Effector memory CD8-positive, alpha-beta T cell (primary cell): ENCODE measurements at regions not wholly inside any gene's neighbourhood (a gene's known extent, or its start where the extent isn't known, plus 50 kb on each side); places are given as distances from the start of the nearest gene placed in this dataset.
A peak's percentile ranks its signal among the peaks of the same experiment; 100 is the strongest.

Source experiments
- ATAC-seq: fragments of 150-1000 bp; cut with Tn5 transposase; replicated peaks from 2 replicates; pipeline ENCODE4 v1.10.0; 2021; ENCODE audit warnings: mild to moderate bottlenecking, moderate library complexity
- DNase-seq, 3 experiments: peaks; one replicate each; pipeline ENCODE4 v3.0.0; 2021
- H3K27ac Mint-ChIP-seq, 2 donors: one replicate each; pipeline ENCODE4 v1.8.0; 2022; ENCODE audit warnings: mild to moderate bottlenecking in 2 of 2, mixed read lengths in 2 of 2, moderate library complexity in 2 of 2
- H3K27me3 Mint-ChIP-seq, 2 donors: one replicate each; pipeline ENCODE4 v1.8.0; 2022; ENCODE audit warnings: mixed read lengths in 2 of 2
- H3K36me3 Mint-ChIP-seq: one replicate; pipeline ENCODE4 v1.8.0; 2022; ENCODE audit warnings: mild to moderate bottlenecking, moderate library complexity, mixed read lengths; ENCODE audit not compliant: insufficient read depth
- H3K4me1 Mint-ChIP-seq, 2 donors: one replicate each; pipeline ENCODE4 v1.8.0; 2022; ENCODE audit warnings: low read depth in 2 of 2, mixed read lengths in 2 of 2
- H3K4me3 Mint-ChIP-seq, 2 donors: one replicate each; pipeline ENCODE4 v1.8.0; 2022; ENCODE audit warnings: mild to moderate bottlenecking in 2 of 2, mixed read lengths in 2 of 2, moderate library complexity in 2 of 2
- H3K9me3 Mint-ChIP-seq, 2 donors: one replicate each; pipeline ENCODE4 v1.8.0; 2022; ENCODE audit warnings: mixed read lengths in 2 of 2

DNA sequence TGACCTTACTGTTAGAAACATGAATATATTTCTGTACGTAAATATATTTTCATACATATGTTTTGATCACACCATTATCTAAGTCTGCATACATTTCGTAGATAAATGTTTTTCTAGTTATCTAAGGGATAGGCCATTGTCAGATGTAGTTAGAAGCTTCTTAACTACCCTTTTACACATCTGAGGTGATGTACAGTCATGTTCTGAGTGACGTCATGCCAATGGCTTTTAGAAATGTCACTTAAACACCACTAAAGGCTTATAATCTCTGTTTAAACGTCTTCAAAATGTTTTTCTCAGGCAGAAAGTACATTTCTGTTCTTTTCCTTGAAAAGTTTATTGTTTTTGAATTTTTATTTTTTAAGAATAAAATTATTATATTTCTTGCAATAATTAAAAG lies 781.9 kb downstream of the MRPL39 start:
- no peaks in the 10 kb centered on the region for H3K4me1 Mint-ChIP-seq
- ATAC-seq (no peak), DNase-seq (no peak)
- H3K27ac Mint-ChIP-seq, result no peak overlapping the region
- H3K9me3 Mint-ChIP-seq, result no peaks in the 10 kb centered on the region
- H3K4me3 Mint-ChIP-seq, result no peak overlapping the region
- no peaks in the 10 kb centered on the region for H3K36me3 Mint-ChIP-seq
- H3K27me3 Mint-ChIP-seq, result no peaks in the 10 kb centered on the region

DNA sequence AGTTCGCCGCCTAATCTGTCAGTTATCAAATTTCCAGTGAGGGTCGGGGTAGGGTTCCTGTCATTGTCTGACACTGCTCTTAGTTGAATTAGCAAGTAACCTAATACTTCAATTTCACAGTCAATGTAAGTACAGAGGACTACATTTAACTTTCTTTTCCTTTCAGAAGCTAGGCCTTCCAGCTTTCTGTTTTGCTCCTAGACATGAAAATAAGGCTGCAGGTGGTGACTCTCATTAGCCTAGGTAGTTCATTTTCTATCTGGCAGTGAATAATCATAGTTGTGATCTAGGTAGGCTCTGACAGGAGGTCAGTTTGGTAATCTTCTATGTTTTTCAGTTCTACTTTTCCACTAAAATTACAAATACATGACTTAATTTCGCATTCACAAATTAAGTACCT lies 783.1 kb downstream of the MRPL39 start:
- ATAC-seq, result no peak
- no peaks in the 10 kb centered on the region for H3K9me3 Mint-ChIP-seq
- no peaks in the 10 kb centered on the region for H3K4me1 Mint-ChIP-seq
- no peak overlapping the region for H3K4me3 Mint-ChIP-seq
- no peaks in the 10 kb centered on the region for H3K36me3 Mint-ChIP-seq
- H3K27me3 Mint-ChIP-seq, result no peaks in the 10 kb centered on the region
- H3K27ac Mint-ChIP-seq, result no peak overlapping the region
- no peak for DNase-seq

DNA sequence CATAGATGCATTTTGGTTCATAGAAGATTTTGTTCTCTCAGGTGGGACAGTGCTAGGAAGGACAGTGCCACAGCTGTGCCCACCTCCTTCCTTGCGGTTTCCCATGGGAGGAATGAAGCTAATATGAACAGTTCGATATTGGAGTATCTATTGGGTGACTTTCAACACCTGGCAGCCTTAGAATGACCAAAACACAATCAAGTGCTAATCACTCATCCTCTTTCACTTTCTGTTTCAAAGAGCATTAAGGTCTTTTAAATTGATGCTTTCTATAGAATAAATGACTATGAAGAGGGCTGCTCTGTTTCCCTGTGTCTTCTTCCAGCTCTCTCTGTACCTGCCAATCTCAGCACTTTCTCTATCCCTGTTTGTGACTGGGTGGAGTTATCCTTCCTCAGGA lies 784.0 kb downstream of the MRPL39 start:
- ATAC-seq (no peak), DNase-seq (no peak)
- H3K9me3 Mint-ChIP-seq, result no peaks in the 10 kb centered on the region
- no peaks in the 10 kb centered on the region for H3K27me3 Mint-ChIP-seq
- H3K27ac Mint-ChIP-seq, result no peak overlapping the region
- peak overlapping the region in 1 of 2 donors; percentile 11 for H3K4me3 Mint-ChIP-seq
- H3K4me1 Mint-ChIP-seq, result no peaks in the 10 kb centered on the region
- no peaks in the 10 kb centered on the region for H3K36me3 Mint-ChIP-seq

- DNase-seq (no peak), ATAC-seq (no peak)
- Mint-ChIP-seq H3K27me3 (no peaks in the 10 kb centered on the region), H3K4me3 (no peak overlapping the region), H3K27ac (no peak overlapping the region), H3K36me3 (no peaks in the 10 kb centered on the region), H3K4me1 (no peaks in the 10 kb centered on the region), H3K9me3 (peaks cover 0 to 3% of the 10 kb centered on the region in 2 donors)
These were observed 822.2 kb downstream of the MRPL39 start for GRCh38 chr21:24785033-24785432.

GRCh38 chr21:24781146-24781545 lies 826.1 kb downstream of the MRPL39 start:
- Mint-ChIP-seq H3K4me3 (no peak overlapping the region), H3K9me3 (peaks cover 0 to 3% of the 10 kb centered on the region in 2 donors), H3K27me3 (no peaks in the 10 kb centered on the region), H3K27ac (no peak overlapping the region), H3K4me1 (no peaks in the 10 kb centered on the region), H3K36me3 (no peaks in the 10 kb centered on the region)
- ATAC-seq (no peak), DNase-seq (no peak)

GRCh38 chr21:24759348-24760075 lies 847.8 kb downstream of the MRPL39 start:
- Mint-ChIP-seq H3K4me1 (no peaks in the 10 kb centered on the region), H3K9me3 (peaks cover 5 to 7% of the 10 kb centered on the region in 2 donors), H3K36me3 (no peaks in the 10 kb centered on the region), H3K4me3 (no peak overlapping the region), H3K27ac (no peak overlapping the region), H3K27me3 (no peaks in the 10 kb centered on the region)
- no peak for DNase-seq
- ATAC-seq, result no peak

DNA sequence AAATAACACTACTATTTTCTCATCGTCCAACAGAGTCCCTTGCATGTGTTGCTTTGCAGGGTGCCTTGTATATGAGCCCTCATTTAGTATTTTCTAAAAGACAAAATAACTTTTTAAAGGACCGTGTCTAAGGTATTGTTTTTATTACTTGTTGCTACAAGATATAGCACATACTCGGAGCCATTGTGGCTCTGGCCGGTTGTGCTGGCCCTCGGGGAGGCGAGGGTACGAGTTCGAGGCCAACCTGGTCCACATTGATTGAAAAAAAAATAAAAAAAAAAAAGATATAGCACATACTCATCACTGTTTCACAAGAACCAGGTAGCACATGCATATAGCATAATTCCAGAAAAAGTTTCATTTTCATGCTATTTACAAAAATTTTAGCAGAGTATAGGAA lies 869.2 kb downstream of the MRPL39 start:
- Mint-ChIP-seq H3K4me3 (no peak overlapping the region), H3K36me3 (no peaks in the 10 kb centered on the region), H3K27me3 (no peaks in the 10 kb centered on the region), H3K4me1 (no peaks in the 10 kb centered on the region), H3K9me3 (peaks cover 6 to 7% of the 10 kb centered on the region in 2 donors), H3K27ac (no peak overlapping the region)
- DNase-seq (no peak), ATAC-seq (no peak)

- Mint-ChIP-seq H3K36me3 (no peaks in the 10 kb centered on the region), H3K27ac (no peak overlapping the region), H3K4me1 (no peaks in the 10 kb centered on the region), H3K4me3 (no peak overlapping the region), H3K27me3 (no peaks in the 10 kb centered on the region), H3K9me3 (peaks cover 1 to 3% of the 10 kb centered on the region in 2 donors)
- no peak for DNase-seq
- no peak for ATAC-seq
These were observed 869.9 kb downstream of the MRPL39 start for GRCh38 chr21:24737296-24737850.

DNA sequence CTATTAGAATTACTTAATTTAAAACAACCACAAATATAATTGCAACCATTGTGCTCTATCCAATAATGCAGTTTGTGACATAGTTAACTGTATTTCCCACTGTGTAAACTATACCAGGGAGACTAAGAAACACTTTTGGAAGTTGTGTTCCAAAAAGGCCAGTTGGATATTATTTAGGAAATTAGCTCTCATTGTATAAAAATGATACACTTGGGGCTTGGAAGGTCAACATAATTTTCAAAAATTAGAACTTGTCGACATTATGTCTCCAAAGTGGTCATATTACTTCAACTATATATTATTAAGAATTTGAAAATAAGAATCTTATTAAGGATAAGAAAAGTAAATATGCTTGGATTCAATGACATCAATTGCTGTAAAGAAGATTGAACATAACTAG lies 876.6 kb downstream of the MRPL39 start:
- H3K27me3 Mint-ChIP-seq, result no peaks in the 10 kb centered on the region
- DNase-seq, result no peak
- no peak overlapping the region for H3K27ac Mint-ChIP-seq
- H3K9me3 Mint-ChIP-seq, result peaks cover 0 to 5% of the 10 kb centered on the region in 2 donors
- ATAC-seq, result no peak
- H3K4me1 Mint-ChIP-seq, result no peaks in the 10 kb centered on the region
- H3K4me3 Mint-ChIP-seq, result no peak overlapping the region
- H3K36me3 Mint-ChIP-seq, result no peaks in the 10 kb centered on the region

GRCh38 chr21:24729568-24729967 lies 877.7 kb downstream of the MRPL39 start:
- ATAC-seq (no peak), DNase-seq (no peak)
- H3K9me3 Mint-ChIP-seq, result peaks cover 2 to 5% of the 10 kb centered on the region in 2 donors
- no peak overlapping the region for H3K27ac Mint-ChIP-seq
- no peak overlapping the region for H3K4me3 Mint-ChIP-seq
- no peaks in the 10 kb centered on the region for H3K27me3 Mint-ChIP-seq
- H3K36me3 Mint-ChIP-seq, result no peaks in the 10 kb centered on the region
- no peaks in the 10 kb centered on the region for H3K4me1 Mint-ChIP-seq

DNA sequence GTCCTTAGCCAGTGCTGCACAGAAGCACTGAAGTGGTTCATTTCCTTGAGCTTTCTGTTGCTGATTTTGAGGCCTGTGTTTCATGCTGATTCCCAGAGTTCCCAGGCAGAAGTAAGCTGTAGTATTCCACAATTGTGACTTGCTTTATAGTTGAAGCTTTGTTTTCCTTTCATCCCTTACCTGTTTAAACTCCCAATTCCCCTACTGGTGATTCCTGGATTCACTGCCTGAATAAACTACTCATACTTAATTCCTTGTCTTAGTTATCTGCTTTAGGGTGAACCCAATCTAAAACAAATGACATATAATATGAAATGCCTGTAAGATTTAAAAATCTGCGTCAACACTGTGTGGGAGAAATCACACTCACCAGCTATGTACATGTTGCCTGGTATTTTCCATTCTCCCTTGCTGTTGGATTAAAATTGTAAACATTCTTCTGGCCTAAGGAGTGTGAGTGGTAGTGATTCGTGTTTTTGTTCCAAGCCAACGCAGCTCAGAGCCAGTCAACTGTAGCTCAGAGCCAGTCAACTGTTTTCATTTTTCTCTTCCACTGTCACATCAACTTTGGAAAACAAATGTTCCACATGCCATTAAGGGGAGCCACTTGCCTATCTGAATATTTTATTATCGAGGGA lies 879.4 kb downstream of the MRPL39 start:
- no peaks in the 10 kb centered on the region for H3K27me3 Mint-ChIP-seq
- H3K27ac Mint-ChIP-seq, result no peak overlapping the region
- DNase-seq (no peak), ATAC-seq (no peak)
- no peaks in the 10 kb centered on the region for H3K36me3 Mint-ChIP-seq
- H3K4me3 Mint-ChIP-seq, result no peak overlapping the region
- no peaks in the 10 kb centered on the region for H3K4me1 Mint-ChIP-seq
- peaks cover 2 to 5% of the 10 kb centered on the region in 2 donors for H3K9me3 Mint-ChIP-seq

DNA sequence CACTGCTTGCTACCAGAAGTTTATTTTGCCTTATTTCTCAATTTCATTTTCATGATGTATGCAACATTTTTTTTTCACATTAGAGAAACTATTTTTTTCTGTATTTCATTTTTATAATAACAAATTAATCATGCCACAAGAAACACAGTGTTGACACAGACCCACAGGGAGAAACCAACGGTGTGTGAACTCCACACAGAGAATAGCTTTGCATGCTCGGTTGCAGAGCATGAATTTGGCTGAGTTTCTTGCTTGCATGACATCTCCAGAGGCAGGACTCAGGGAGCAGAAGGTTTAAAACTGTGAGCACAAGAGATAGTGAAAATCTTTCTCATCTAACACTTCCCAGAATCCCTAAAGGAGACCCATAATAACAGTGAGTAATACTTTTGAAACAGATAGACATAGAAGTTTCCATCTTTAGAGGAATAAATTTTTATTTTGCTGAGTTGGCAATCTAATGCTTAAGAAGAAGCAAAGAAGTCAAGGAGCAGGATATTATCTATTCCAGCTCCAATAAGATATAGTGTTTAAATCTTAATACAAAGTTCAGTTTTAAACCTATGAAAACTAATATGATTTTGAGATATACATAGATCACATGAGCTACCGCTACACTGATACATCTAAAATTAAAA lies 890.9 kb downstream of the MRPL39 start:
- ATAC-seq, result no peak
- no peaks in the 10 kb centered on the region for H3K4me1 Mint-ChIP-seq
- DNase-seq, result no peak
- H3K27ac Mint-ChIP-seq, result no peak overlapping the region
- H3K36me3 Mint-ChIP-seq, result no peaks in the 10 kb centered on the region
- H3K9me3 Mint-ChIP-seq, result peaks cover 6 to 28% of the 10 kb centered on the region in 2 donors
- H3K4me3 Mint-ChIP-seq, result no peak overlapping the region
- H3K27me3 Mint-ChIP-seq, result no peaks in the 10 kb centered on the region

DNA sequence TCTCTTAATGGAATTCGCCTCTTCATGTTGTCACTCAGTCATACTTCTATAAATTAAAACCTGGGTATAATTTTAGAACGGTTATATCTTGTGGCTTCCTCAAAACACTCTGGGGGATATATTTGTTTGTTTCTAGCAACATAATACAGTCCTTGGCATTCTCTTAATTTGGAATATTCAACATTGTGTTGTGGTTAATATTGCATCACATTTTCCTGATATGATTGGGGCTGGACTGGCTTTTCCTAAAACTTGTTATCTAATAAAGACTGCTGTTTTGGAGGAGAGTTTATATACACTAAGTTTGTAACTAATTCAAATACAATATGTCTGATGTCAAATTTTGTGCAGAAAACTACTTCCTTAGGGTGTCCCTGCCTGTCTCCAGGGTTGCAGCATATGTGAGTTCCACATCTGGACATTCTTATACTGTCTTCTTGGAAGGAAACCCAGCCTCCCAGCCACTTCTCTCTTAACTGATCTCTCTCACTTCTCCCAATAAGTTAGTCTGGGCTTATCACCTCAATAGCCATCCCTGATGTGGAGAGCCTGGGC lies 892.6 kb downstream of the MRPL39 start:
- H3K9me3 Mint-ChIP-seq, result peaks cover 6 to 25% of the 10 kb centered on the region in 2 donors
- no peaks in the 10 kb centered on the region for H3K27me3 Mint-ChIP-seq
- no peak overlapping the region for H3K4me3 Mint-ChIP-seq
- no peaks in the 10 kb centered on the region for H3K4me1 Mint-ChIP-seq
- ATAC-seq, result no peak
- DNase-seq, result no peak
- H3K27ac Mint-ChIP-seq, result no peak overlapping the region
- H3K36me3 Mint-ChIP-seq, result no peaks in the 10 kb centered on the region
